CD4-positive, alpha-beta T cell treated with Interferon alpha-2 for 1 hour (primary cell): ENCODE measurements at regions not wholly inside any gene's neighbourhood (a gene's known extent, or its start where the extent isn't known, plus 50 kb on each side); places are given as distances from the start of the nearest gene placed in this dataset.
"Not testable (repeated sequence)": the region's sequence is repeated elsewhere in the genome, so short reads cannot be mapped to it uniquely, and the experiment has no call there.

Experiments
- DNase-seq, 2 donors: peaks; one replicate each; pipeline ENCODE4 v3.0.0-alpha.2; 2020 to 2022

- no peak for DNase-seq
These were observed 338.6 kb upstream of the PCSK5 start for GRCh38 chr9:75551861-75552260.

GRCh38 chr9:75552941-75553340 lies 337.5 kb upstream of the PCSK5 start:
- DNase-seq: no peak

GRCh38 chr9:75566813-75567212 lies 323.7 kb upstream of the PCSK5 start:
- not testable (repeated sequence) for DNase-seq

- DNase-seq: no peak
These were observed 319.9 kb upstream of the PCSK5 start for GRCh38 chr9:75570538-75570937.

GRCh38 chr9:75574569-75574968 lies 315.9 kb upstream of the PCSK5 start:
- no peak for DNase-seq

GRCh38 chr9:75582870-75583269 lies 307.6 kb upstream of the PCSK5 start:
- no peak for DNase-seq

- no peak for DNase-seq
These were observed 301.7 kb upstream of the PCSK5 start for GRCh38 chr9:75588808-75589207.

GRCh38 chr9:75589497-75589896 lies 301.0 kb upstream of the PCSK5 start:
- DNase-seq: no peak

- DNase-seq: no peak
These were observed 298.5 kb upstream of the PCSK5 start for GRCh38 chr9:75591972-75592371.

GRCh38 chr9:75592586-75592985 lies 297.9 kb upstream of the PCSK5 start:
- no peak for DNase-seq

GRCh38 chr9:75593920-75594319 lies 296.6 kb upstream of the PCSK5 start:
- no peak for DNase-seq

- DNase-seq: no peak
These were observed 291.3 kb upstream of the PCSK5 start for GRCh38 chr9:75599126-75599525.

- no peak for DNase-seq
These were observed 289.2 kb upstream of the PCSK5 start for GRCh38 chr9:75601280-75601679.

- DNase-seq: no peak
These were observed 288.4 kb upstream of the PCSK5 start for GRCh38 chr9:75602060-75602459.

- no peak for DNase-seq
These were observed 285.8 kb upstream of the PCSK5 start for GRCh38 chr9:75604661-75605060.

- no peak for DNase-seq
These were observed 283.0 kb upstream of the PCSK5 start for GRCh38 chr9:75607521-75607920.

- DNase-seq: no peak
These were observed 281.1 kb upstream of the PCSK5 start for GRCh38 chr9:75609401-75609800.

GRCh38 chr9:75610246-75610645 lies 280.2 kb upstream of the PCSK5 start:
- no peak for DNase-seq

GRCh38 chr9:75612205-75612604 lies 278.3 kb upstream of the PCSK5 start:
- no peak for DNase-seq

- DNase-seq: no peak
These were observed 277.7 kb upstream of the PCSK5 start for GRCh38 chr9:75612754-75613153.

- DNase-seq: no peak
These were observed 275.2 kb upstream of the PCSK5 start for GRCh38 chr9:75615284-75615683.

- no peak for DNase-seq
These were observed 274.4 kb upstream of the PCSK5 start for GRCh38 chr9:75616052-75616451.

- DNase-seq: no peak
These were observed 273.5 kb upstream of the PCSK5 start for GRCh38 chr9:75616841-75617566.

- DNase-seq: no peak
These were observed 267.0 kb upstream of the PCSK5 start for GRCh38 chr9:75623462-75623861.

GRCh38 chr9:75624998-75625397 lies 265.5 kb upstream of the PCSK5 start:
- DNase-seq: no peak
